ENCODE measurements at regions not wholly inside any gene's neighbourhood (a gene's known extent, or its start where the extent isn't known, plus 50 kb on each side); places are given as distances from the start of the nearest gene placed in this dataset.

DNA sequence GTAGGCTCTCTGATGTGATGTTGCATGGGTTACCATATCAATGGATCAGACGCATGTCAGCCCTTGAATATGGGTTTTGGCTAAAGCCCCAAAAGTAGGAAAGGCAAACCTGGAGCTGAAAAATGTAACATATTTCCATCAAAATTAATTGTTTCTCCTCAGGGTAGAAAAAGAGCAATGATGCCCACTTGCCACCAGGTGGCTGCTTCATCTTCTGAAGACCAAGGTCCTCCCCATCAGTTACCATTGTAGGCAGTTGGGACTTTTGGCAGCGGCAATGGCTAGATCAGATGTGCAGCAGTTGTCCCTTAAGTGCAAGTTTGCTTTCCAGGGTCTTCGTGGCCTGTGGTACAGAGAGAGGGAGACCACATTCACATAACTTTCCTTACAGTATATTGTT lies 118.2 kb downstream of the NAF1 start:
- TF ChIP-seq, protein P1, sequence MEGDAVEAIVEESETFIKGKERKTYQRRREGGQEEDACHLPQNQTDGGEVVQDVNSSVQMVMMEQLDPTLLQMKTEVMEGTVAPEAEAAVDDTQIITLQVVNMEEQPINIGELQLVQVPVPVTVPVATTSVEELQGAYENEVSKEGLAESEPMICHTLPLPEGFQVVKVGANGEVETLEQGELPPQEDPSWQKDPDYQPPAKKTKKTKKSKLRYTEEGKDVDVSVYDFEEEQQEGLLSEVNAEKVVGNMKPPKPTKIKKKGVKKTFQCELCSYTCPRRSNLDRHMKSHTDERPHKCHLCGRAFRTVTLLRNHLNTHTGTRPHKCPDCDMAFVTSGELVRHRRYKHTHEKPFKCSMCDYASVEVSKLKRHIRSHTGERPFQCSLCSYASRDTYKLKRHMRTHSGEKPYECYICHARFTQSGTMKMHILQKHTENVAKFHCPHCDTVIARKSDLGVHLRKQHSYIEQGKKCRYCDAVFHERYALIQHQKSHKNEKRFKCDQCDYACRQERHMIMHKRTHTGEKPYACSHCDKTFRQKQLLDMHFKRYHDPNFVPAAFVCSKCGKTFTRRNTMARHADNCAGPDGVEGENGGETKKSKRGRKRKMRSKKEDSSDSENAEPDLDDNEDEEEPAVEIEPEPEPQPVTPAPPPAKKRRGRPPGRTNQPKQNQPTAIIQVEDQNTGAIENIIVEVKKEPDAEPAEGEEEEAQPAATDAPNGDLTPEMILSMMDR (IDR thresholded peaks at IDR 0.05), result peak; percentile 53
- TF ChIP-seq EZH2phosphoT487 (IDR thresholded peaks at IDR 0.05), result no peak
